GM18867 (cell line): ENCODE measurements at regions not wholly inside any gene's neighbourhood (a gene's known extent, or its start where the extent isn't known, plus 50 kb on each side); places are given as distances from the start of the nearest gene placed in this dataset.
"Not testable (repeated sequence)": the region's sequence is repeated elsewhere in the genome, so short reads cannot be mapped to it uniquely, and the experiment has no call there.

Source experiments
- ATAC-seq: cut with Tn5 transposase; IDR thresholded peaks from one replicate; pipeline ENCODE4 v1.9.1; 2021; ENCODE audit warnings: mild to moderate bottlenecking, moderate library complexity; ENCODE audit not compliant: unreplicated experiment

GRCh38 chr7:106386958-106387357 is 102.2 kb upstream of the NAMPT start:
- no peak for ATAC-seq

DNA sequence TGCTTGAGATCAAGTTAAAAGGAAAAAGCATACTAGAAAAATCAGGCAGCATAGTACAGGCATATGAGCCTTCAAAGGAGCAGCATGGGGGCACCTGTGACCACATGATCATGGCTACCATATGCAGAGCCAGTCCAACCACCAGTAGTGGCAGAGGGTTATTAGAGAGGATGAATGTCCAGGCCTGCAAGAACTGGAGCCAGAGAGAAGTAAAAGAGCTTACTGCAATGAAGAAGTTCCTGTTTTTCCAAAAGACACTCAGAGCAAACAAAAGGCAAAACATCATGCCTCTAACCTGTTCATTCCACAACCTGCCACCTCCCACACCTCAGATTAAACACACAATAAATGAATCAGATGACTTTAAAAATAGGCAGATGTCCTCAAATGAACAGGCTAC is 99.6 kb upstream of the NAMPT start:
- ATAC-seq, result no peak

- no peak for ATAC-seq
Observed at GRCh38 chr7:106382929-106383328, 98.1 kb upstream of the NAMPT start.

- no peak for ATAC-seq
Observed at GRCh38 chr7:106382129-106382528, 97.3 kb upstream of the NAMPT start.

DNA sequence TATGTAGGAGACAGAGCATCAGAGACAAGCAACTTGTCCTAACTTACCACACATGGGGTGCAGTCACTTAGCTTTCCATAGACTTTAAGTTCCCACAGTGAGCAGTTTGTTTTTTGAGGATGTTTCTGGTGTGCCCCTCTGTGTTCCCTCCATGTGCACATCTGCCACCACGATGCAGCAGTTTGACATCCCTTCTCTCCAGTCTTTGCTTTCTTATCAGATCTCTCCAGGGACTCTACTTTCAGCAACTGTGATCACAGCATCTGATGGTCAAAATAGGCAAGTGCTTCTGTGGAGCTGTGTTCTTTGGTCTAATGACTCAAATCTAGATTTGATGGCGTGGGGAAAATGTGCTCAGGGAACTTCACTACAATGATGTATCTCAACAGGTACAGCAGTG is 96.5 kb upstream of the NAMPT start:
- no peak for ATAC-seq

GRCh38 chr7:106377847-106378361 is 93.1 kb upstream of the NAMPT start:
- no peak for ATAC-seq

DNA sequence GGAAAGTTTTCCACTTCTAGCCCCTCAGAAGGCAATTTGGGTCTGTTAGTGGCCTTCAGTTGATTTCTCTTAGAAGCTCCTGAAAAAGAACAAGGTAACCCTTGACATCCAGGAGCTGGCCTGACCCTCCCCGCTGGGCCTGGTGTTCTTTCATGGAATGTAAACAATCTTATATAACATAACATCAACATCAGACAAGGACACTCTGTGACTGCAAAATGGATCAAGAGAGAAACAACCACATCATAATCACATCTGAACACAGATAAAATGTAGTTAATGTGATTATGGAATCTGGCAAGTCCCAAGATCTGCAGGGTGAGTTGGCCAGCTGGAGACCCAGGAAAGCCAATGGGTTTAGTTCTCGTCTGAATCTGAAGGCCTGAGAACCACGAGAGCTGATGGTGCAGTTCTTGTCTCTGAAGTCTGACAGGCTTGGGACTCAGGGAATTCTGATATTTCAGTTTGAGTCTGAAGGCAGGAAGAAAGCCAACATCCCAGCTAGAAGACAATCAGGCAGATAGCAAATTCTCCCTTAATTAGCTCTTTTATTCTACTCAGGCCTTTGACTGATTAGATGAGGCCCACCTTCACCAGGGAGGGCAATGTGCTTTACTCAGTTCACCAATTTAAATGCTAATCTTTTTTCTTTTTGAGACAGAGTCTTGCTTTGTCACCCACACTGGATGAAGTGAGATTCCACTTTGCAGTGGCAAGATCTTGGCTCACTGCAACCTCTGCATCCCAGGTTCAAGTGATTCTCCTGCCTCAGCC is 91.4 kb upstream of the NAMPT start:
- ATAC-seq, result no peak

DNA sequence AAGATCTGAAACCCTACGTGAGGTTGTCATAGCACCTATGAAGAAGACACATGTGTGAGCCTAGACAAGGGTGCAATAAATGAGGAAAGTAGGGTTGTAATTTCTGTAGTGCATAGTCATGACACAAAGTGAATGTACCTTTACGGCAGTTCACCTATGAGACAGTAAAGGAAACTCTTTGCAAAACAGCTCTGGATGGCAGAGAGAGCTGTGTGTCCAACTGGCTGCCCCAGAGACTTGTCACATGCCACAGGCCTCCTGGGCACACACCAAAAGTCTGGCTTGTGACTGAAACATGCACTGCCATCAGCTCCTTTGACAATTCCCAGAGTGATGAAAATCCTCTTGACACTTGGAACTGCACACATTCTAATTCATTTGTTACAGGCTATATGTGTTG is 90.7 kb upstream of the NAMPT start:
- no peak for ATAC-seq

DNA sequence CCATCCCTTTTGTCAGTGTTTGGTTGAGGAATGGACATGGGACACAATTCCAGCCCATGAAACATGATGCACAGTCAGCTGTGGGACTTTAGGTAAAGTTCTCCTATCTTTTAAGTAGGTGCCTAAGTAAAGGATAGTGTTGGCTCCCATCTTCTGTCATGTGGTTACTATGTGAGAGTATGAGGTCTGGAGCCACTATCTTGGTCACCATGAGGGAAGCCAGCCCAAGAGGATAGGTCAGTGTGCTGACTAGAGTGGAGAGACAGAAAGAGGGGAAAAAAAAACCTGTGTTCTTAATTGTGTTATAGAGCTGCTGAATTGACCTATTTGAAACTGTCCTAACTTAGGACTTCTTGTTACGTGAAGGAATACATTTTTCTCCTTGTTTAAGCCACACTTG is 89.7 kb upstream of the NAMPT start:
- no peak for ATAC-seq

DNA sequence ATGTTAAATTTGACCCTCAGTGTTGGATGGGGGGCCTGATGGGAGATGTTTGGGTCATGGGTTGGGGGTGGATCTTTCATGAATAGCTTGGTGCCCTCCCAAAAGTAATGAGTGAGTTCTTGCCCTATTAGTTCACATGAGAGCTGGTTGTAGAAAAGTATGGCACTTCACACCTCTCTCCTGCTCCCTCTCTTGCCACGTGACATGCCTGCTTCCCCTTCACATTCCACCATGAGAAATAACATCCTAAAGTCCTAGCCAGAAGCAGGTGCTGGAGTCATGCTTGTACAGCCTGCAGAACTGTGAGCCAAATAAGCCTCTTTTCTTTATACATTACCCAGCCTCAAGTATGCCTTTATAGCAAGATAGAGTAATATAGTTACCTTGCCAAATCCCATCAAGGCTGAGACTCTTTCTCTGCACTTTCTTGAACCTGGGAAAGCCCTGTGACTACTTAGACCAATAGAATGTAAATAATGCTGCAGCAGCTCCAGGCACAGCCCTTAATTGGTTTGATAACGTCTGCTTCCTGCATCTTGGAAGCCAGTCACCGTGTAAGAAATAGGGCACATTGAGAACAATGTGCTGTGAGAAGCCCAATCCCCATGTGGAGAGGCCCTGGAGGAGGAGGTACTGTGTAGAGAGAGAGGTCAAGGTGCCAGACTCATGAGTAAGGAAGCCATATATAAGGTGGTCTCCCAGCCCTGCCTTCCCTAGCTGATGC is 88.0 kb upstream of the NAMPT start:
- no peak for ATAC-seq

GRCh38 chr7:106372126-106372525 is 87.3 kb upstream of the NAMPT start:
- no peak for ATAC-seq

DNA sequence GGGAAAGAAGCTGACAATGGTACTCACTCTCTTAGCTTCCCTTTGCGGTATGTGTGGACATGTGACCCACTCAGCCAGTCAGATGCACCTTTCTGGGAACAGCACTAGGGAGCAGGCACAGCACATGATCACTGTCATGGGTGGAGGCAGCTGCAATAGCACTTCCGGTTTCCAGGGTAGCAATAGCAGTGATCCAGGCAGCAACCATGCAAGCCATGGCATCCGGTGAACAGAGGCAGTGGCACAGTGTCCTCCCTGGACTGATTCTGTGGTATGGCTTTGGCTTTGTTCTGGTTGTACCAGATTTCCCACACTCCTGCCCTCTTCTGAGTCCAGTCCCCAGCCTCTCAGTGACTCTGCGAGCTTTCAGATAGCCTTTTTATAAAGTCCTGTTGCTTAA is 86.8 kb upstream of the NAMPT start:
- no peak for ATAC-seq

DNA sequence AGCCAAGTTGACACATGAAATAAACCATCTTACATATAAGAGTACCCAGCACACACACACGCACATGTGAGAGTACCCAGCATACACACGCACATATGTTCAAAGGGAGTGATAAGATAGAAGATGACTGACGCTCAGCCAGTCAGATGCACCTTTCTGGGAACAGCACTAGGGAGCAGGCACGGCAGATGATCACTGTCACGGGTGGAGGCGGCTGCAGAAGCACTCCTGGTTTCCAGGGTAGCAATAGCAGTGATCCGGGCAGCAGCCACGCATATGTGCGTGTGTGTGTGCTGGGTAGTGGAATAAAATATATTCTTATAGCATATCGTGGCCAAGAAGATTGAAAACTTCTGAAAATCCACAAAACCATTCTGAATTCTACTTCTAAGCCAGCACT is 85.8 kb upstream of the NAMPT start:
- no peak for ATAC-seq

GRCh38 chr7:106369816-106370215 is 85.0 kb upstream of the NAMPT start:
- no peak for ATAC-seq

DNA sequence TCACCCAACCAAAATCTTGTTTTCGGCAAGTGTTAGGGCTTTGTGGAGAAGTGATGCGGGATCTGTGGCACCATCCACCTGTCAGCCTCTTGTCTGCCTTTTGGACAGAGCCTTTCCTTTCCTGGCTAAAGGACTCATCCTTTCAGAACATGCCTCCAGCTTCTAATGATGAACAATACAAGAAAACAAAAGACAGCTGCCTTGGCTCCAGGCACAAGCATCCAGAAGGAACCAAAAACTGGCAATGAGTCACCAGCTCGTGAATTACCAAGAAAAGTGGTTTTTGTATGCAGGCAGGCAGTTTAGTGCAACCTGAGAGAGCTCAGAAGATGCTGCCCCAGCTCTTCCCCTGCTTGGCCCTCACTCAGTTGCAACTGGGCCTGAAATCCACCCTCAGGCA is 84.6 kb upstream of the NAMPT start:
- ATAC-seq, result no peak

DNA sequence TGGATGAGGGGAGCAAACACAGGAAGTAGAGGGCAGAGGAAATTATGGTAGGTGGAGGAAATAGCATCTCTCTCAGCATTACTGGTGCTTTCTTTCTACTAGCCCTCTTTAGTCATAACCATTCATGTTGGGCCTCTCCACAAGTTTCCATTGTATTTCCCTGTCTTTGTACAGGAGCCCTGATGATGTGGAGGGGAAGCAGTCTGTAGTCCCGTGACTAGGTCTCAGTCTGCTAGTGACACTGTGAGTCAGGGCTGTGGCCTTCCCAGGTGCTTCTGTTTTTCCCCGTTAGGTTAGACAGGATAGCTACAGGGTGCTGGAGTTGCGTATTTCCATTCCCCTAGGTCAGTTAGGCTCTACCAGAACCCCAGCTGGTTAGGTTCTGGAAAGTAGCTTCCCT is 82.9 kb upstream of the NAMPT start:
- no peak for ATAC-seq

DNA sequence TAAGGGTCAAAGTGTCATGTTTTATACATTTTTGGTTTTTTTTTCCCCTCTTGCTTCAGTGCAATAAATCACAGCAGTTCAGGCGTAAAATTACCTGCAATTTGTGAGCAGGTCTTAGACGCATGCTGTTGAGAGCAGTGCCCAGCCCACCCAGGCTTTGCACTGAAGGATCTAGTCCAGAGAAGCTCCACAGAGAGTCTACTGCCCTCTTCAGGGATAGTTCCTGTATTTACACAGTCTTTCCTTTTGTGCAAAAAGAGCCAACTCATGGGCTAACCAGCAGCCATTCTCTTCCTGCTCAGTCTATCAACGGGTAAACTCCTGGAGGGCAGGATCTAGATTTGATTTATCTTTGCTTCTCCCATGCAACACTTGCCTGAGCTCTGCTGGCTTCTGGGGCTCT is 82.2 kb upstream of the NAMPT start:
- ATAC-seq, result no peak

- ATAC-seq, result peak; percentile 82
Observed at GRCh38 chr7:106365252-106366005, 80.6 kb upstream of the NAMPT start.

- not testable (repeated sequence) for ATAC-seq
Observed at GRCh38 chr7:106362507-106362906, 77.7 kb upstream of the NAMPT start.

DNA sequence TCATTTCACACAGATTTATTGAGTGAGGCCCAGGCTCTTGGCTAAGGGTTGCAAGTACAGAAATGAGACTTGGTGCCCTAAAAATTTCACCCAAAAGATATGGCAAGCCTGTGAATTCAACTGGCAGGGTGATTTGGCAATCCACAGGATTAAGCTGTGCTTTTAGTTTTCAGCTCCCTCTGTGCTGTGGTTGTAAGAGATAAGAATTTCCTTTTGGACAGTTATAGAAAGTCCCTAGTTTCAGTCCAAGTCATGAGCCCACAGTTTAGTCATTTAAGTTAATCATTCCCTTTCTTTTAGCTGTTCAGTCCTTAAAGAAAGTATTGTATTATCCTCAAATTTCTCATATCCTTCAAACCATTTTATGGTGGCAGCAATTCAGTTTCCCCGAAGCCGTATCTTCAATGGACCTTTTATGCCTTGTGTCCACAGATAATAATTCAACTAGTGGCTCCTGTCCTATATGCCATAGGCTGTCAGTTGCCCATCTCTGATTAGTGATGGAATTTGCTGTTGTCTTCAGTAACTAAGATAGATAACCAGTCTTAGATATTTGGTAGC is 73.4 kb upstream of the NAMPT start:
- no peak for ATAC-seq

DNA sequence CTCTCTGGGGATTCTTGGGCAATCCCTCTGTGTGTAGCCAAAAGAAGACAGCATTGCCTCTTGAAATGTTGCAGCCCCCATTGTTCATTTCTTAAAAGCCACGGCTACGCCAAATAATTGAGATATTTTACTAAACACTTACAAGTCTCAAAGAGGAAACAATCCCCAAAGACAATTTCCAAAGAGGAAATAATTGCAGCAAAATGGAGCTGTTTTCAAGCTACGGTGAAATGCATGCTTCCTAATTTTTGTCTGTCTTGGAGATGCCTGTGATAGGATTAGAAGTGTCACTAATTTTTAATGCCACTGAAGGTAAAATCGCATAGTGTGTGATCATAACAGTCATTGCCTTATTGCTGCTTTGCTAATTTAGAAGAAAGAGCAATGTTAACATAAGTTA is 72.9 kb upstream of the NAMPT start:
- no peak for ATAC-seq
